A549 (cell line): ENCODE measurements at regions not wholly inside any gene's neighbourhood (a gene's known extent, or its start where the extent isn't known, plus 50 kb on each side); places are given as distances from the start of the nearest gene placed in this dataset.

Experiments
- ATAC-seq, 2 experiments: fragments of 200-7000 bp in 1 of 2; fragments of >200 bp in 1 of 2; cut with Nextera tagmentation in 1 of 2; cut with Tn5 transposase in 1 of 2; 3 replicates each; pipeline versions ENCODE4 v1.8.0 to v1.9.1; 2018 to 2020; ENCODE audit warnings: mild to moderate bottlenecking in 1 of 2, moderate library complexity in 1 of 2
- CTCF ChIA-PET: fragments of 300-600 bp; sonication (Branson Sonifier 250); formaldehyde crosslinking; extraction: SDS; loops from one replicate; lab custom pipeline; 2021; ENCODE audit warnings: antibody characterized with exemption, inconsistent platforms; lab: Yijun Ruan, JAX
- POLR2A ChIA-PET: fragments of 350-600 bp; formaldehyde crosslinking; extraction: SDS; loops from one replicate; lab custom pipeline; 2021; ENCODE audit warnings: antibody characterized with exemption, inconsistent platforms; lab: Yijun Ruan, JAX
- DNase-seq, 2 experiments: peaks; one replicate each; pipeline versions ENCODE4 v3.0.0 to v3.0.0-alpha.2; 2011 to 2016; ENCODE audit warnings: low read depth in 1 of 2, low spot score in 1 of 2
- FAIRE-seq: peaks from 2 replicates; lab custom pipeline; 2011; peaks lifted over from hg19 to GRCh38; lab: Jason Lieb, UNC
- H3K27ac ChIP-seq, 2 experiments: fragments of >200 bp; sonication (Bioruptor Twin); formaldehyde crosslinking; 3 replicates each; pipeline ENCODE4 v1.5.1; 2016 to 2017
- H3K4me1 ChIP-seq: fragments of >200 bp; sonication (Bioruptor Twin); formaldehyde crosslinking; 3 replicates; pipeline ENCODE4 v1.6.1; 2016
- H3K4me2 ChIP-seq: fragments of >200 bp; sonication (Bioruptor Twin); formaldehyde crosslinking; 3 replicates; pipeline ENCODE4 v1.6.1; 2016
- H3K4me3 ChIP-seq: fragments of >200 bp; sonication (Bioruptor Twin); formaldehyde crosslinking; 3 replicates; pipeline ENCODE4 v1.5.1; 2016
- H3K9me3 ChIP-seq: fragments of >200 bp; sonication (Bioruptor Twin); formaldehyde crosslinking; 3 replicates; pipeline ENCODE4 v1.6.1; 2016
- CBX8 ChIP-seq: fragments of 200-600 bp; sonication (generic); IDR thresholded peaks from 2 replicates; pipeline ENCODE4 v1.6.1; 2016
- CEBPB ChIP-seq, 2 experiments: fragments of >200 bp in 1 of 2; sonication (Bioruptor Twin) in 1 of 2; formaldehyde crosslinking in 1 of 2; IDR thresholded peaks; 2 replicates each; pipeline ENCODE4 v1.6.1; 2012 to 2016
- CHD2 ChIP-seq: fragments of 150-350 bp; IDR thresholded peaks from 2 replicates; pipeline ENCODE4 v1.6.1; 2014; ENCODE audit warnings: low read length; ENCODE audit not compliant: partially characterized antibody
- EHF ChIP-seq: fragments of 250-450 bp; sonication (Bioruptor Pico); IDR thresholded peaks from 2 replicates; pipeline ENCODE4 v1.5.0; 2020; ENCODE audit warnings: mild to moderate bottlenecking
- EP300 ChIP-seq, 2 experiments: fragments of >200 bp; sonication (Bioruptor Twin); formaldehyde crosslinking; IDR thresholded peaks; 2 replicates in 1 of 2; 3 replicates in 1 of 2; pipeline ENCODE4 v1.6.1; 2016 to 2017
- ESRRA ChIP-seq: fragments of 150-350 bp; IDR thresholded peaks from 2 replicates; pipeline ENCODE4 v1.6.1; 2014; ENCODE audit warnings: mild to moderate bottlenecking, low read length, borderline replicate concordance
- FOXS1 ChIP-seq: fragments of 250-450 bp; sonication (Bioruptor Pico); IDR thresholded peaks from 2 replicates; pipeline ENCODE4 v1.5.0; 2020; ENCODE audit warnings: mild to moderate bottlenecking, moderate library complexity
- HDAC2 ChIP-seq: fragments of 200-600 bp; sonication (generic); IDR thresholded peaks from 2 replicates; pipeline ENCODE4 v1.6.1; 2016
- HOXA7 ChIP-seq: fragments of 250-450 bp; sonication (Bioruptor Pico); IDR thresholded peaks from 2 replicates; pipeline ENCODE4 v1.5.0; 2020; ENCODE audit warnings: mild to moderate bottlenecking, moderate library complexity
- HOXB13 ChIP-seq: fragments of 250-450 bp; sonication (Bioruptor Pico); IDR thresholded peaks from 2 replicates; pipeline ENCODE4 v1.5.0; 2020; ENCODE audit warnings: low read depth, mild to moderate bottlenecking, moderate library complexity
- JUNB ChIP-seq: fragments of >200 bp; sonication (Bioruptor Twin); formaldehyde crosslinking; IDR thresholded peaks from 2 replicates; pipeline ENCODE4 v1.6.1; 2016
- MAZ ChIP-seq: fragments of 150-350 bp; IDR thresholded peaks from 2 replicates; pipeline ENCODE4 v1.6.1; 2014; ENCODE audit warnings: antibody characterized with exemption, low read depth, low read length, borderline replicate concordance
- NFE2L2 ChIP-seq: fragments of 150-350 bp; conservative IDR thresholded peaks from 2 replicates; pipeline ENCODE4 v1.6.1; 2014; ENCODE audit warnings: low read length
- NPAS2 ChIP-seq: fragments of 250-450 bp; sonication (Bioruptor Pico); IDR thresholded peaks from 2 replicates; pipeline ENCODE4 v1.8.0; 2022; ENCODE audit warnings: mild to moderate bottlenecking, moderate library complexity, borderline replicate concordance
- NR3C1 ChIP-seq: fragments of >200 bp; sonication (Bioruptor Twin); formaldehyde crosslinking; IDR thresholded peaks from 3 replicates; pipeline ENCODE4 v1.6.1; 2017
- RARB ChIP-seq: fragments of 250-450 bp; sonication (Bioruptor Pico); IDR thresholded peaks from 2 replicates; pipeline ENCODE4 v1.8.0; 2021; ENCODE audit warnings: mild to moderate bottlenecking, moderate library complexity
- SMC3 ChIP-seq: fragments of >200 bp; sonication (Bioruptor Twin); formaldehyde crosslinking; IDR thresholded peaks from 3 replicates; pipeline ENCODE4 v1.6.1; 2018; ENCODE audit warnings: inconsistent platforms
- ZNF302 ChIP-seq: fragments of 250-450 bp; sonication (Bioruptor Pico); IDR thresholded peaks from 2 replicates; pipeline ENCODE4 v1.9.0; 2021; ENCODE audit warnings: inconsistent platforms, mild to moderate bottlenecking, moderate library complexity
- ZSCAN20 ChIP-seq: fragments of 250-450 bp; sonication (Bioruptor Pico); IDR thresholded peaks from 2 replicates; pipeline ENCODE4 v1.8.0; 2022; ENCODE audit warnings: mild to moderate bottlenecking, moderate library complexity
- WGBS: methylation state at CpG from one replicate; pipeline ENCODE4 v1.1.6; 2017; ENCODE audit errors: missing lambda C conversion rate; 5-methylcytosine and 5-hydroxymethylcytosine counted together
- TF ChIP-seq, protein P1 (sequence below): fragments of 200-600 bp; sonication (generic); IDR thresholded peaks from 2 replicates; pipeline ENCODE4 v1.6.1; 2016; ENCODE audit warnings: antibody characterized with exemption, mild to moderate bottlenecking, moderate library complexity
- TF ChIP-seq, protein P2 (sequence below): IDR thresholded peaks from 2 replicates; pipeline ENCODE4 v1.6.1; 2012
- TF ChIP-seq, protein P3 (sequence below): fragments of 250-450 bp; sonication (Bioruptor Pico); IDR thresholded peaks from 2 replicates; pipeline ENCODE4 v1.5.0; 2021; ENCODE audit warnings: mild to moderate bottlenecking, moderate library complexity, borderline replicate concordance
- TF ChIP-seq, protein P4 (sequence below): fragments of >200 bp; sonication (Bioruptor Twin); formaldehyde crosslinking; IDR thresholded peaks from 2 replicates; pipeline ENCODE4 v1.6.1; 2016
- TF ChIP-seq, protein P5 (sequence below): fragments of 150-350 bp; IDR thresholded peaks from 2 replicates; pipeline ENCODE4 v1.6.1; 2014; ENCODE audit warnings: low read depth, mild to moderate bottlenecking, low read length
- TF ChIP-seq, protein P6 (sequence below): IDR thresholded peaks from 2 replicates; pipeline ENCODE4 v1.6.1; 2012

DNA sequence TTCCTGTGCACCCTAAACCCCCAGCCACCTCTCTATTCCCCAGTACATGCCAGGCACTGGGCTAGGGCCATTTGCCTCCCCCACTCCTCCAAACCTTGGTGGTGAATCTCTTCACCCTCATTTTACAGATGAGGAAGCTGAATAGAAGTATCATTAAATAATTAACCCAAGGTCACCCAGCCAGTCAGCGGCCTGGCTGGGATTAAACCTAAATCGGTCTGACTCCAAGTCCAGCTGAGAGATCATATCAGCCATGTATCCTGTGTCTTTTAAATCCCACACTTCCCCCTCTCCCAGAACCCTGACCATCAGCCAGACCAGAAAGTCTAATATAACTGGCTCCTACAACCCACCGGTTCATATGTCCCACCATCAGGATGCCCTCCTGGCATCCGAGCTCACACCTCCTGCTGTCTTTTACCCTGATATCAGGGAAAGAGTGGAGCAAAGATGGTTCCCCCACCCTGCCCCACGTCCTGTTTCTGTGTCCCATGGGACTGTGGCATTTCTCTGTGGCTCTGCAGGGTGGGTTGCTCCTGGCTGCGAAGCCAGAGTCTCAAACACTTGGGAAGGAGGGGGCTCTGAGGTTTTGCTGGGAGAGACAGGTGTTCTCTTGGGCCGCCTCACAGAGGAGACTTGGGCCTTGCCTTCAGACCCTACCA lies 145.3 kb downstream of the VEGFA start:
- Histone ChIP-seq H3K4me2 (no peak overlapping the region), H3K9me3 (no peaks in the 10 kb centered on the region), H3K4me3 (no peak overlapping the region), H3K4me1 (peaks cover 60% of the 10 kb centered on the region), H3K27ac (peak overlapping the region; percentile 24 to 88; a peak in 5 of 6 replicates)
- WGBS = 79% methylated on average over 6 of the region's 7 CpGs
- no peak for FAIRE-seq
- DNase-seq = no peak
- ChIA-PET POLR2A (no interaction called here), CTCF (interaction anchor here (1.0 to 2.4 kb wide), 3 partner anchors 9 to 86 kb away, joined by 3 to 5 read pairs (median 4); no protein-coding TSS in a partner anchor)
- TF ChIP-seq EP300 (IDR thresholded peaks at IDR 0.05) (no peak), JUNB (no peak), HOXA7 (no peak), NFE2L2 (no peak), ESRRA (no peak), FOXS1 (CRISPR knock-in tag) (no peak), EHF (no peak), SMC3 (no peak), RARB (CRISPR knock-in tag) (no peak), NPAS2 (CRISPR knock-in tag) (no peak), CBX8 (no peak), CHD2 (no peak), HOXB13 (no peak), NR3C1 (no peak), ZNF302 (CRISPR knock-in tag) (no peak), CEBPB (IDR thresholded peaks at IDR 0.05) (no peak)
- TF ChIP-seq, protein P1, sequence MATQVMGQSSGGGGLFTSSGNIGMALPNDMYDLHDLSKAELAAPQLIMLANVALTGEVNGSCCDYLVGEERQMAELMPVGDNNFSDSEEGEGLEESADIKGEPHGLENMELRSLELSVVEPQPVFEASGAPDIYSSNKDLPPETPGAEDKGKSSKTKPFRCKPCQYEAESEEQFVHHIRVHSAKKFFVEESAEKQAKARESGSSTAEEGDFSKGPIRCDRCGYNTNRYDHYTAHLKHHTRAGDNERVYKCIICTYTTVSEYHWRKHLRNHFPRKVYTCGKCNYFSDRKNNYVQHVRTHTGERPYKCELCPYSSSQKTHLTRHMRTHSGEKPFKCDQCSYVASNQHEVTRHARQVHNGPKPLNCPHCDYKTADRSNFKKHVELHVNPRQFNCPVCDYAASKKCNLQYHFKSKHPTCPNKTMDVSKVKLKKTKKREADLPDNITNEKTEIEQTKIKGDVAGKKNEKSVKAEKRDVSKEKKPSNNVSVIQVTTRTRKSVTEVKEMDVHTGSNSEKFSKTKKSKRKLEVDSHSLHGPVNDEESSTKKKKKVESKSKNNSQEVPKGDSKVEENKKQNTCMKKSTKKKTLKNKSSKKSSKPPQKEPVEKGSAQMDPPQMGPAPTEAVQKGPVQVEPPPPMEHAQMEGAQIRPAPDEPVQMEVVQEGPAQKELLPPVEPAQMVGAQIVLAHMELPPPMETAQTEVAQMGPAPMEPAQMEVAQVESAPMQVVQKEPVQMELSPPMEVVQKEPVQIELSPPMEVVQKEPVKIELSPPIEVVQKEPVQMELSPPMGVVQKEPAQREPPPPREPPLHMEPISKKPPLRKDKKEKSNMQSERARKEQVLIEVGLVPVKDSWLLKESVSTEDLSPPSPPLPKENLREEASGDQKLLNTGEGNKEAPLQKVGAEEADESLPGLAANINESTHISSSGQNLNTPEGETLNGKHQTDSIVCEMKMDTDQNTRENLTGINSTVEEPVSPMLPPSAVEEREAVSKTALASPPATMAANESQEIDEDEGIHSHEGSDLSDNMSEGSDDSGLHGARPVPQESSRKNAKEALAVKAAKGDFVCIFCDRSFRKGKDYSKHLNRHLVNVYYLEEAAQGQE = no peak
- TF ChIP-seq, protein P2, sequence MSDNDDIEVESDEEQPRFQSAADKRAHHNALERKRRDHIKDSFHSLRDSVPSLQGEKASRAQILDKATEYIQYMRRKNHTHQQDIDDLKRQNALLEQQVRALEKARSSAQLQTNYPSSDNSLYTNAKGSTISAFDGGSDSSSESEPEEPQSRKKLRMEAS = no peak
- TF ChIP-seq, protein P3, sequence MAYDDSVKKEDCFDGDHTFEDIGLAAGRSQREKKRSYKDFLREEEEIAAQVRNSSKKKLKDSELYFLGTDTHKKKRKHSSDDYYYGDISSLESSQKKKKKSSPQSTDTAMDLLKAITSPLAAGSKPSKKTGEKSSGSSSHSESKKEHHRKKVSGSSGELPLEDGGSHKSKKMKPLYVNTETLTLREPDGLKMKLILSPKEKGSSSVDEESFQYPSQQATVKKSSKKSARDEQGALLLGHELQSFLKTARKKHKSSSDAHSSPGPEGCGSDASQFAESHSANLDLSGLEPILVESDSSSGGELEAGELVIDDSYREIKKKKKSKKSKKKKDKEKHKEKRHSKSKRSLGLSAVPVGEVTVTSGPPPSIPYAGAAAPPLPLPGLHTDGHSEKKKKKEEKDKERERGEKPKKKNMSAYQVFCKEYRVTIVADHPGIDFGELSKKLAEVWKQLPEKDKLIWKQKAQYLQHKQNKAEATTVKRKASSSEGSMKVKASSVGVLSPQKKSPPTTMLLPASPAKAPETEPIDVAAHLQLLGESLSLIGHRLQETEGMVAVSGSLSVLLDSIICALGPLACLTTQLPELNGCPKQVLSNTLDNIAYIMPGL (CRISPR knock-in tag) = no peak
- TF ChIP-seq, protein P4, sequence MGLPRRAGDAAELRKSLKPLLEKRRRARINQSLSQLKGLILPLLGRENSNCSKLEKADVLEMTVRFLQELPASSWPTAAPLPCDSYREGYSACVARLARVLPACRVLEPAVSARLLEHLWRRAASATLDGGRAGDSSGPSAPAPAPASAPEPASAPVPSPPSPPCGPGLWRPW = no peak
- no peak for ATAC-seq

DNA sequence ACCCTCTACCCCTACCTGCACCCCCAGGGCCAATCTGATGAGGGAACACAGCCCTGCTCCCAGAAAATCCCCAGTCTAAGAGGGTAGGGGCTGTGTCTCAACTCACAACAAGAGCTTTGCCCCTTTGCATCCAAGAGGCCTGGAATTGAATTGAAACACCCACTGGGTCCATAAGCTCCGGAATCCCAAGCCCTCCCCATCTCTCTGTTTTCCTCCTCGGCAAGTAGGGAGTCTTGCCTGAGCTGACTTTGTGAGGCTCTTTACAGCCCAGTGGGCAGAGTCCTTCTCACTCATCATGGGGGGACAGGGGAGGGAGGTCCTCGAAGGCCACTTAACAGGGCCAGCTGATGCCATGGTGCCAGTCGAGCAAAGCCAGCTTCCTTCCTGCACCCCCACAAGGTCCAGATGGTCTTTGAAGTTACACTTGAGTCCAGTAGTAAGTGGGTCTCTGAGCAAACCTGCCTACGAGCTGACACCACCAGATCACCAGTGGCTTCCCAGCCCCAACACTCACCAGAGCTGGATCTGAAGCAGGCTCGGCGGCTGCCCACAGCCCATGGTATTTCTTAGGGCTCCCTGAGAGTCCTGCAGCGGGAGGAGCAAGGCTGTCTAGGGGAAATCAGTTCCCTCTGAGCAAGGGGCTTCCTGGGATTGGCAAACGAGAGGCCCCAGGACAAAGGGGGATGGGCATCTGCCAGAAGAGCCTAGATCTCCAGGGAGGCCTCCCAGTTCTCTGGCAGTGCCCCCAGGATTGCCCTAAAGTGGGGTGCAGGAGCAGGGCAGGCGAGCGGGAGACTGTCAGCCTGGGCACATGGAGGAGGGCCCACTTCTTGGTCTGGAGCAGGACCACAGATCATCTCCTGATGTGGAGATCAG lies 144.5 kb downstream of the VEGFA start:
- Histone ChIP-seq H3K4me2 (peak overlapping the region; percentile 41; the same call in 1 of the 3 replicates), H3K9me3 (no peaks in the 10 kb centered on the region), H3K27ac (peak overlapping the region; percentile 88 to 96; a peak in 5 of 6 replicates), H3K4me3 (no peak overlapping the region), H3K4me1 (peaks cover 68% of the 10 kb centered on the region)
- ChIA-PET CTCF (interaction anchor here (1.0 to 2.4 kb wide), 7 partner anchors 10 to 144 kb away, joined by 3 to 5 read pairs (median 3); partner anchors contain the start of gene VEGFA), POLR2A (no interaction called here)
- no peak for ATAC-seq
- FAIRE-seq = no peak
- 89% methylated on average over 8 of the region's 11 CpGs for WGBS
- no peak for DNase-seq
- no peak for TF ChIP-seq HDAC2
- no peak for TF ChIP-seq SMC3
- no peak for TF ChIP-seq EP300 (IDR thresholded peaks at IDR 0.05)
- TF ChIP-seq, protein P3 (CRISPR knock-in tag) = no peak
- no peak for TF ChIP-seq MAZ
- TF ChIP-seq, protein P5, sequence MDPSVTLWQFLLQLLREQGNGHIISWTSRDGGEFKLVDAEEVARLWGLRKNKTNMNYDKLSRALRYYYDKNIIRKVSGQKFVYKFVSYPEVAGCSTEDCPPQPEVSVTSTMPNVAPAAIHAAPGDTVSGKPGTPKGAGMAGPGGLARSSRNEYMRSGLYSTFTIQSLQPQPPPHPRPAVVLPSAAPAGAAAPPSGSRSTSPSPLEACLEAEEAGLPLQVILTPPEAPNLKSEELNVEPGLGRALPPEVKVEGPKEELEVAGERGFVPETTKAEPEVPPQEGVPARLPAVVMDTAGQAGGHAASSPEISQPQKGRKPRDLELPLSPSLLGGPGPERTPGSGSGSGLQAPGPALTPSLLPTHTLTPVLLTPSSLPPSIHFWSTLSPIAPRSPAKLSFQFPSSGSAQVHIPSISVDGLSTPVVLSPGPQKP = no peak
- TF ChIP-seq ZNF302 (CRISPR knock-in tag) = no peak
- TF ChIP-seq, protein P6, sequence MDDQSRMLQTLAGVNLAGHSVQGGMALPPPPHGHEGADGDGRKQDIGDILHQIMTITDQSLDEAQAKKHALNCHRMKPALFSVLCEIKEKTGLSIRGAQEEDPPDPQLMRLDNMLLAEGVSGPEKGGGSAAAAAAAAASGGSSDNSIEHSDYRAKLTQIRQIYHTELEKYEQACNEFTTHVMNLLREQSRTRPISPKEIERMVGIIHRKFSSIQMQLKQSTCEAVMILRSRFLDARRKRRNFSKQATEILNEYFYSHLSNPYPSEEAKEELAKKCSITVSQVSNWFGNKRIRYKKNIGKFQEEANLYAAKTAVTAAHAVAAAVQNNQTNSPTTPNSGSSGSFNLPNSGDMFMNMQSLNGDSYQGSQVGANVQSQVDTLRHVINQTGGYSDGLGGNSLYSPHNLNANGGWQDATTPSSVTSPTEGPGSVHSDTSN = no peak
- TF ChIP-seq JUNB = no peak
- TF ChIP-seq HOXB13 = no peak
- no peak for TF ChIP-seq ZSCAN20 (CRISPR knock-in tag)
